AG08395 (cell line): ENCODE measurements at regions not wholly inside any gene's neighbourhood (a gene's known extent, or its start where the extent isn't known, plus 50 kb on each side); places are given as distances from the start of the nearest gene placed in this dataset.

Source experiments
- DNase-seq: peaks from one replicate; pipeline ENCODE4 v3.0.0; 2012; ENCODE audit warnings: mixed read lengths, low spot score

- DNase-seq = no peak
Observed at GRCh38 chr1:182195733-182196132, 134.2 kb upstream of the ZNF648 start.

- DNase-seq = peak; percentile 88
Observed at GRCh38 chr1:182193908-182194550, 132.5 kb upstream of the ZNF648 start.

DNA sequence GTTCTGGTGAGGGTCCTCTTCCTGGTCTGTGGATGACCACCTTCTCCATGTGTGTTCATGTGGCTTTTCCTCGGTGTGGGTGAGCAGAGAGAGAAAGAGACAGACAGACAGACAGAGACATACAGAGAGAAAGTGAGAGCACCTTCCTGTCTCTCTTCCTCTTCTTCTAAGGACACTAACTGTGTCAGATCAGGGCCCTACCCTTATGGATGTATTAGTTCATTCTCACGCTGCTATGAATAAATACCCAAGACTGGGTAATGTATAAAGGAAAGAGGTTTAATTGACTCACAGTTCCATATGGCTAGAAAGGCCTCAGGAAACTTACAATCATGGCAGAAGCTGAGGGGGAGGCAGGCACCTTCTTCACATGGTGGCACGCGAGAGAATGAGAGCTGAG lies 131.5 kb upstream of the ZNF648 start:
- DNase-seq = no peak

DNA sequence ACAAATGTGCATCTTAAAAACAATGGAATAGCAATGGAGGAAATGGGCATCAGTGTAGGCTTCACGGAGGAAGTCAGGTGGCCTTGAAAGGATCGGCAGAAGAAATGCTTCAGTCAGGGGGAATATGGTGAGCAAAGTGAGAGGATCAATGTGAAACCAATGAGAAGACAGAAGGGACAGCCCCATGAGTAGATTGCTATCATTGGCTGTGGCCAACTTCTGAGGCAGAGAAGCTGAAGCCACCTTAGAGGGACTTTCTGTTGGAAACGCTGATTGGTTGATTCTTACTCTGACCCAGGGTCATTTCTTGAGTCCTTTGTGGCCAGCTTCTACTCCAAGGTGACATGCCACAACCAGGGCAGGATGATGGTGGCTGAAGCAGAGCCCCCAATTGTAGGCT lies 130.7 kb upstream of the ZNF648 start:
- DNase-seq = no peak

GRCh38 chr1:182191381-182192115 lies 130.0 kb upstream of the ZNF648 start:
- DNase-seq = no peak

DNA sequence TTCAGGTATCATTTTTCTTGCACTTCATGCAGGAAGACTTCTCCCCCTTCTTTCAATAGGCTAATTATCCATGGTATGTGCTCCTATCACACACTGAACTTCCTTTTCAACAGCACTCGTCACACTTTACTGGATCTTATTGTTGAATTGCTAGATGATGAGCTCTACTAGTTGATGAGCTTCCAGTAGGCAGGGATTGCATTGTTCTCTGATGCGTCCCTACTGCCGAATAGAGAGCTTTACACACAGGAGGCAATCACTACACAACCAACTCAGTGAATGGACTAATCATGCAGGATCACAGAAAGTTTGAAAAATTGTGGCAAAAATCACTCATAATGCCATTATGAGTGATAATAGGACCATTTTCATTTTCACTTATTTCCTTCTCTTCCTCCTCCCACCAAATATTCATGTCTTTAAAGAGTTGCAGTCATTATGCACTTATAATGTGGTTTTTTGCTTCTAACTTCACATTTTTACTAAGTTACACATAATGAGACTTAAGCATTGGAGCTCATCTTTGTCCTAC lies 128.1 kb upstream of the ZNF648 start:
- peak; percentile 52 for DNase-seq

GRCh38 chr1:182186757-182187146 lies 125.2 kb upstream of the ZNF648 start:
- no peak for DNase-seq

GRCh38 chr1:182185842-182186756 lies 124.6 kb upstream of the ZNF648 start:
- peak; percentile 92 for DNase-seq

DNA sequence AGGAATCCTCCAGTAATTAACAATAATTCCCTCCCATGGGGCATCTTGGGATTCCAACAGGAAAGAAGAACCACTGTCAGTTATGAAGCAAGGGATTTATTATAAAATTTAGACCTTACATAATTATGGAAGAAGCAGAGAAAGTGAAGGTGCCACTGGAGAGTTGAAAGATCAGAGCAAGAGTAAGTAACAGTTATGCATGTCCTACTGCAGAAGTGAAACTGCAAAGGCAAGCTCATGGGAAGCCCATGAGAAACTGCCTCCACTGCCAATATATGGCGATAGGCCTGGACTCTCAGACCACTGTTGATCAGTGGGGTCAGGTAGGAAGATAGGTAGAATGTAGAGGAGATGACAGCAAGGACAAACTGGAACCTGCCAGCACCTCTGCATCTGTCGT lies 123.6 kb upstream of the ZNF648 start:
- no peak for DNase-seq

GRCh38 chr1:182183606-182184005 lies 122.1 kb upstream of the ZNF648 start:
- DNase-seq = no peak

- DNase-seq = no peak
Observed at GRCh38 chr1:182182311-182182710, 120.8 kb upstream of the ZNF648 start.

- DNase-seq = no peak
Observed at GRCh38 chr1:182181167-182181572, 119.7 kb upstream of the ZNF648 start.

- DNase-seq = no peak
Observed at GRCh38 chr1:182175361-182175931, 113.9 kb upstream of the ZNF648 start.

- DNase-seq = no peak
Observed at GRCh38 chr1:182174513-182174855, 113.0 kb upstream of the ZNF648 start.

DNA sequence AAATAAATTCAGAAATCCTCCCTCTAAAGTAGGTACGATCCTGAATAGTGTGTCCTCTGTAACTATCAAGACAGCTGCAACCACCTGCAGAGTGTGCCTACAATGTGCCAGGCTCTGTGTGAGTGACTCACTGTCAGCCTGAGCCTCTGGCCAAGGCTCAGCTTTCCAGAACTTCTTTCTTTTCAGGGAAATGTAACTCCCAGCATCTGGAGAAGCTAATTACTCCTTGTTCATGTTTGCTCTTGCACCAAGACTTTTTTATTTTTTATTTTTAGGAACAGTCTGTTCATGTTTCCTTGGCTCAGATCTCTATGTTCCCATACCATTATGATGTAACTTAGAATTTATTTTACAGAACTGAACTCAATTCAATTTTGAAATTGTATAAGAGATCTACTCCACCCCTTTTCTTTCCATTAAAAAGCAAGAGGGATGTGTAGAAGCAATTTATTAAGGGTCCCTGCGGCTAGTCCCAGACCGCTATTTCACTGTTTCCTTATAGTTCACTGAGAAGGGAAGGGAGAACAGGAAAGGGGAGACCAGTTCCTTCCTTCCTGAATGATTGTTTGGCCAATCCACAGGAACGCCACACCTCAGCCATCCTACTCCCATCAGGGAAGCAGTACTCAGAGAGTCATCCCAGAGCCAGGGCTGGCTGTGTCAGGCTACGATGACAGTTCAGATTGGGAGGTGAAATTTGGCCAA lies 112.4 kb upstream of the ZNF648 start:
- no peak for DNase-seq

DNA sequence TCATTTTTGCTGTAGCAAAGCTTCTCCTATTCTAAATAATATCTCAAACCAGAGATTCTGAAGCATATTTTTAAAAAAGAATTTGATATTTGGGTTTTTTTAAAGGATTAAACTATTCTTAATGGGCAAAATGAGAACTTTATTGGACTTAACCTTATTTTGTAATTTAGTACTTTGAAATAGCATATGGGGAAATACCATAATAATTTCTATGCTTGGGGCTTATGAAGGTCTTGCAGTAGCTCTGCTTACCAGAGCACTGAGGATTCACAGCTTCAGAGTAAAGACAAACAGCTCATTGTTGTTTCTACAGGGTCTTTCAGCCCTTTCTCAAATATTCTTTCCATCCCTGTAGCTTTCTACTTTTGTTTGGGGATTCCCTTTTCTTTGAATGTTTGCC lies 111.2 kb upstream of the ZNF648 start:
- DNase-seq = no peak

- DNase-seq = no peak
Observed at GRCh38 chr1:182170891-182171461, 109.5 kb upstream of the ZNF648 start.

DNA sequence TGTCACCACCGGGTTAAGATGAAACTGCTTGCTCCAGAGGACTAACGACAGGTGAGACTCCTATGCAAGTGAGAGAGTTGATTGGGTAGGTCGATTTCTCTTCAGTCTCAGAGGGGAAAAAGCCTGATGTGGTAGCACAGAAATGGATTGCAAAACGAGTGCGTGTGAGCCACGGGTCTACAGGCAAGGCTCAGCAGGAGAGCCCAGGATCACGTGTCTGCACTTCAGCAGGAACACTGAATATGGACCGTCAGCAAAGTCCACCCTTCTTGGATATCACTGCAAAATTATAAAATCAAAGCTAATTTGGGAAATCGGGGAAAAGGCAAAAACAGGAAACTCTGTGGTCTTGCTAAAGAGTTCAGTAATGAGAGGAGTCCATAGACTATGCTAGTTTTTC lies 107.7 kb upstream of the ZNF648 start:
- no peak for DNase-seq

- DNase-seq = no peak
Observed at GRCh38 chr1:182166750-182167149, 105.2 kb upstream of the ZNF648 start.

DNA sequence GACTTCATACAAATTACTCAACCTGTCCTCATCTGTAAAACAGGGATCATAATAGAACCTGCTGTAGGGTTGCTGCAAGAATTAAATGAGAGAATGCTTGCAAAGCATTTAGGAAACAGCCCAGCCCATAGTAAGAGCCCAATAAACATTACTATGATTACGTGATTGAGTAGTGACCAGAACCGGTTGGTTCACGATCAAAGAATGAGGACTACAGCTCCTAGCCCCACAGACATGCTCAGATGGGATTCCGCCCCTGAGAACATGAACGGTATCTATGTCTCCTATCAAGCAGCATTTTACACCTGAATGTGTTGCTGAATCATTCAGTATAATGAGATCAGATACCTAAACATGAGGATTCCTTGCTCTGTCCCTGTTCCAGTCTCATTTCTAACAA lies 104.8 kb upstream of the ZNF648 start:
- no peak for DNase-seq

GRCh38 chr1:182164273-182164672 lies 102.8 kb upstream of the ZNF648 start:
- no peak for DNase-seq
